ENCODE measurements at regions not wholly inside any gene's neighbourhood (a gene's known extent, or its start where the extent isn't known, plus 50 kb on each side); places are given as distances from the start of the nearest gene placed in this dataset.

- TF ChIP-seq YY1 (IDR thresholded peaks at IDR 0.05; ENCODE audit: extremely low read depth, insufficient replicate concordance, low read depth, low read length) (no peak), POLR2AphosphoS5 (IDR thresholded peaks at IDR 0.05; ENCODE audit: low read depth, low read length) (no peak), SP1 (IDR thresholded peaks at IDR 0.05; ENCODE audit: low read depth) (no peak)
- peaks cover 42% of the 10 kb centered on the region for H3K27me3 ChIP-seq (ENCODE audit: insufficient read depth, low read length)
- no peaks in the 10 kb centered on the region for H3K4me1 ChIP-seq (ENCODE audit: control insufficient read depth in 1 of 2, insufficient read depth in 2 of 2, low read length in 2 of 2)
- H3K9me2 ChIP-seq (ENCODE audit: insufficient read depth): no peaks in the 10 kb centered on the region
- H4K20me1 ChIP-seq (ENCODE audit: insufficient read depth): no peaks in the 10 kb centered on the region
- H3K4me3 ChIP-seq (replicated peaks in 1 of 2; ENCODE audit: low read depth in 1 of 2, low read length in 2 of 2): no peak overlapping the region
- no peaks in the 10 kb centered on the region for H3K79me2 ChIP-seq (ENCODE audit: insufficient read depth, low read length)
- no peak for DNase-seq (ENCODE audit: low read depth, low spot score)
- H3K9me3 ChIP-seq (ENCODE audit: control insufficient read depth in 1 of 2, insufficient read depth in 1 of 2, low read depth in 1 of 2, low read length in 2 of 2): no peaks in the 10 kb centered on the region
- H3K36me3 ChIP-seq (ENCODE audit: control insufficient read depth in 1 of 2, insufficient read depth in 2 of 2, low read length in 2 of 2): no peaks in the 10 kb centered on the region
- ChIA-PET POLR2A (no interaction called here), CTCF (no interaction called here), RAD21 (ENCODE audit: low non-redundant PET in 1 of 2, low total read pairs in 2 of 2, uncharacterized antibody in 2 of 2, unreplicated experiment in 2 of 2) (no interaction called here)
- intact Hi-C loops (cut with micrococcal nuclease): no loop called here
- no peak overlapping the region for H3K9ac ChIP-seq (ENCODE audit: low read length)
- no peak overlapping the region for H2AFZ ChIP-seq (ENCODE audit: low read depth, low read length, poor library complexity, severe bottlenecking)
- ATAC-seq: no peak
- no peak overlapping the region for H3K4me2 ChIP-seq (ENCODE audit: low read length)
- BruUV-seq (replicated peaks): no TSS peak
- H3K27ac ChIP-seq (ENCODE audit: low read depth, low read length): no peak overlapping the region
Observed at GRCh38 chr7:96471606-96472005, 149.7 kb upstream of the SLC25A13 start.

GRCh38 chr7:96452146-96452545, 130.2 kb upstream of the SLC25A13 start:
- Histone ChIP-seq H3K4me2 (ENCODE audit: low read length) (no peak overlapping the region), H3K4me1 (ENCODE audit: control insufficient read depth in 1 of 2, insufficient read depth in 2 of 2, low read length in 2 of 2) (no peaks in the 10 kb centered on the region), H3K9ac (ENCODE audit: low read length) (no peak overlapping the region), H2AFZ (ENCODE audit: low read depth, low read length, poor library complexity, severe bottlenecking) (no peak overlapping the region), H4K20me1 (ENCODE audit: insufficient read depth) (no peaks in the 10 kb centered on the region), H3K27me3 (ENCODE audit: insufficient read depth, low read length) (peaks cover 41% of the 10 kb centered on the region), H3K36me3 (ENCODE audit: control insufficient read depth in 1 of 2, insufficient read depth in 2 of 2, low read length in 2 of 2) (no peaks in the 10 kb centered on the region), H3K9me2 (ENCODE audit: insufficient read depth) (no peaks in the 10 kb centered on the region), H3K4me3 (replicated peaks in 1 of 2; ENCODE audit: low read depth in 1 of 2, low read length in 2 of 2) (no peak overlapping the region), H3K27ac (ENCODE audit: low read depth, low read length) (no peak overlapping the region), H3K9me3 (ENCODE audit: control insufficient read depth in 1 of 2, insufficient read depth in 1 of 2, low read depth in 1 of 2, low read length in 2 of 2) (no peaks in the 10 kb centered on the region), H3K79me2 (ENCODE audit: insufficient read depth, low read length) (no peaks in the 10 kb centered on the region)
- CTCF ChIA-PET: no interaction called here
- DNase-seq (ENCODE audit: low read depth, low spot score) (no peak), ATAC-seq (no peak)
- no TSS peak for BruUV-seq (replicated peaks)
- intact Hi-C loops (cut with micrococcal nuclease): no loop called here
- POLR2A ChIA-PET: no interaction called here
- RAD21 ChIA-PET (ENCODE audit: low non-redundant PET in 1 of 2, low total read pairs in 2 of 2, uncharacterized antibody in 2 of 2, unreplicated experiment in 2 of 2): no interaction called here
- TF ChIP-seq JUND (IDR thresholded peaks at IDR 0.05) (no peak), ZNF274 (IDR thresholded peaks at IDR 0.05; ENCODE audit: low read depth, low read length) (no peak), SRF (IDR thresholded peaks at IDR 0.05; ENCODE audit: low read depth) (no peak), ELF1 (IDR thresholded peaks at IDR 0.05; ENCODE audit: borderline replicate concordance, low read depth) (no peak), CBX3 (IDR thresholded peaks at IDR 0.05; ENCODE audit: low read depth) (no peak), REST (IDR thresholded peaks at IDR 0.05; ENCODE audit: low read depth) (no peak), ZFX (IDR thresholded peaks at IDR 0.05) (no peak), SP1 (IDR thresholded peaks at IDR 0.05; ENCODE audit: low read depth) (no peak), EZH2phosphoT487 (IDR thresholded peaks at IDR 0.05; ENCODE audit: borderline replicate concordance) (no peak), SIN3A (IDR thresholded peaks at IDR 0.05; ENCODE audit: low read depth) (no peak), MAX (IDR thresholded peaks at IDR 0.05) (no peak), EZH2 (IDR thresholded peaks at IDR 0.05) (no peak), YY1 (IDR thresholded peaks at IDR 0.05; ENCODE audit: extremely low read depth, insufficient replicate concordance, low read depth, low read length) (no peak), ATF3 (IDR thresholded peaks at IDR 0.05) (no peak)

Data from HCT116 (cell line).